HG02981 (cell line): ENCODE measurements at regions not wholly inside any gene's neighbourhood (a gene's known extent, or its start where the extent isn't known, plus 50 kb on each side); places are given as distances from the start of the nearest gene placed in this dataset.

Experiments
- ATAC-seq: cut with Tn5 transposase; IDR thresholded peaks from one replicate; pipeline ENCODE4 v1.9.1; 2021; ENCODE audit warnings: mild to moderate bottlenecking, moderate library complexity; ENCODE audit not compliant: unreplicated experiment

GRCh38 chr2:137729305-137729704 is 235.0 kb upstream of the HNMT start:
- no peak for ATAC-seq

DNA sequence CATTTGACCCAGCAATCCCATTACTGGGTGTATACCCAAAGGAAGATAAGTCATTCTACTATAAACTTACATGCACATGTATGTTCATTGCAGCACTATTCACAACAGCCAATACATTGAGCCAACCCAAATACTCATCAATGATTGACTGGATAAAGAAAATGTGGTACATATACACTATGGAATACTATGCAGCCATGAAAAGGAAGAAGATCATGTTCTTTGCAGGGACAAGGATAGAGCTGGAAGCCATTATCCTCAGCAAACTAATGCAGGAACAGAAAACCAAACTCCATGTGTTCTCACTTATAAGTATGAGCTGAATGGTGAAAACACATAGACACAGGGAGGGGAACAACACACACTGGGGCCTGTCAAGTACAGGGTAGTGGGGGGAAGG is 226.7 kb upstream of the HNMT start:
- ATAC-seq = no peak

- no peak for ATAC-seq
Measured at GRCh38 chr2:137741784-137742362, 222.4 kb upstream of the HNMT start.

GRCh38 chr2:137747509-137747908 is 216.8 kb upstream of the HNMT start:
- ATAC-seq = no peak

DNA sequence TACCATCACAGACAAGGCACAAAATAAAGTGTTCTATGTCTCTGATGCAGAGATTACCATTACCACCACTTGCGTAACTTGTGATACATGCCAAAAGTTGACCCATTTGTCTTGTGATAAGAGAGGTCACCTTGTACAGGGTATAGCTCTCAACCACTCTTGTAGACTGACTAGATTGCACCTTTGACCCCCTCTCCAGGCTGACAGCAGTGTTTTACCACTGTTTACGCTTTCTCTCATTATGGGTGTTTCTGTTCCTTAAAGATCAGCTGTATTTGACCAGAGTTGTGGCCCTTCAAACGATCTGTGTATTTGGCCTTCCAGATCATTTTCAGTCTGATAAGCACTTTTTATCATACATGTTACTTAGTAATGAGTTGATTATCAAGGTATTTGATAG is 215.7 kb upstream of the HNMT start:
- no peak for ATAC-seq

DNA sequence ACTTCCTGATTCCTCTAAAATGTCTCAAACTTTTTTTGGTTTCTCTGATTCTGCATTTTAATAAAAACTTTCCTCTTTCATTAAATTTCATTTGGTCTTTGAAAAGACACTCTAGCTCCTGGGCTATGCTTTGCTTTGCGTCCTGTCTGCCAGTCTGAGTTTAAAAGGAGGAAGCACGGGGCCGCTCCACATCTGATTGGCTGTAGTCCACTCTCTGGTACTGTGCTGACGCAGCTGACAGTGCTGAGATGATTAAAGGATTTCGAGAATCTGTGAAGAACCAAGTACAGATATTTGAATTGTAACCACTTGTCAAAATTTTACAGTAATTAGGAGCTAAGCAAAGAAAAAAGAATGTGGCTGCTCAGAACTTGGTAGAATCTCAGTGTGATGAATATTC is 199.6 kb upstream of the HNMT start:
- ATAC-seq = no peak

DNA sequence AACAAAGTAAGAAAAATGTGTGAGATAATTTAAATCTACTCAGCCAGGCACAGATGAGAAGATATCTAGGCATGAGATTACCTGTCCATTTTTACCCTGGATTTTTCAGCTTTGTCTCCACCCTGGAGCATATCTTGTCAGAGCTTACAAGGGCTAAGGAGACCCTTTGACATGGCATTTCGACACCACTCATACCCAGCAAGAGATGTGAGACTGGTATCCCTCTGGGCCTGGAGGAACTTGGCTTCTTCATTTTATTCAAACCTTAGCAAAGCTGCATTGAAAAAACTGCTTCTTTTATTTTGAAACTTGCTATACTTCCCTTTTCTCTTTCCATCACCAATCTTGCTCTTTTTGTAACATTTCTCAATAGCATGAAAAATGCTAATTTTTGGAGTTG is 194.9 kb upstream of the HNMT start:
- ATAC-seq = no peak

- ATAC-seq = no peak
Measured at GRCh38 chr2:137770166-137770565, 194.1 kb upstream of the HNMT start.

DNA sequence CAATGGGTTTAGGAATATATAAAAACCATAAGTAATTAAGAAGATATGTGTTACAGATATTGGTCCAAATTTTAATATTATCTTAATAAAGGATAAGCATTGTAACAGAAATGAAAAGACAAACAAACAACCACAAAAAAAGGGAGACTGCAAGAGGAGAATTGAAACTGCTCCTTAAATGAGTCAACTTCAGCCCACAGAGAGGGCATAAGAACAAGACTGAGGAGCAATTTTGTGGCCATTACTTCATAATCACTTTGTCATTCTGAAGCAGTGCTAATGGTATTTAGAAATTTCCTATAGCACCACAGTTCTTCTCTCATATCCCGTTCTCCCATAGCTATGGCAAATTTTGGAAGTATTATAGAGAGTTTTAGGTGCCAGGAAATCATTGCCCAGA is 193.2 kb upstream of the HNMT start:
- ATAC-seq = no peak

DNA sequence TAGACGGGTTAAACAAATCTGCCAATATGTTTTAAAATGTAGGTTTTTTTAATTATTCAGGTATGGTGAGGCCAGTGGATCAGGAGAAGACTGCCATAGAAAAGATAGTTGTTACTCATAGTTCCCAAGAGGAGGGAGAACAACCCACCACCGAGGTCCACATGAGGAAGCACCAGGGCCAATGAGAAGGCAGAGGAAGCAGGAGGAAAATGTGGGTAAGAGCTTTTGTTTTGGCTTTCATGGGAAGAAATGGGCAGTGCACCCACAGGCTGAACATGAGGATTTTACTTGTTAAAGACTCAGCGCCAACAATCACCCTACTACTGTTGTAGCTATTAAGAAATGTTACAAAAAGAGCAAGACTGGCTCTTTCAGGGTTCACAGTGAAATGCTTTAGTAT is 191.8 kb upstream of the HNMT start:
- no peak for ATAC-seq

DNA sequence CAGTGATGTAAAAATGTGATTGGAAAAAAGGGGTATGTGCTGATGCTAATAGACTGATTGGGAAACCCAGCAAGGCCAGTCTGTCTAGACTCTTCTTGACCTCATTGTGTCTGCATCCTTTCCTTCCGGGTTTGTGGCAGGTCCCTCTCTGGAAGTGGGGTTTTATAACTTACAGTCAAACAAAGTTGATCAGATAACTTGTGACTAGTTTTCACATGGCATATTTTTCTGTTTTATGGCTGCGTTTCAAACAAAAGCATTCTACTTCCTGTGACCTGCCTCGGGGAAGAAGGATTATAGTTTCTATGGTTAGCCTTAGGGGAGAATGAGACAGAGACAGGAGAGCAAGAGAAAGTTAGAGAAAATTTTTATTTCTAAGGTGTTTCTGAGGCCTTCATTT is 188.7 kb upstream of the HNMT start:
- ATAC-seq = no peak

DNA sequence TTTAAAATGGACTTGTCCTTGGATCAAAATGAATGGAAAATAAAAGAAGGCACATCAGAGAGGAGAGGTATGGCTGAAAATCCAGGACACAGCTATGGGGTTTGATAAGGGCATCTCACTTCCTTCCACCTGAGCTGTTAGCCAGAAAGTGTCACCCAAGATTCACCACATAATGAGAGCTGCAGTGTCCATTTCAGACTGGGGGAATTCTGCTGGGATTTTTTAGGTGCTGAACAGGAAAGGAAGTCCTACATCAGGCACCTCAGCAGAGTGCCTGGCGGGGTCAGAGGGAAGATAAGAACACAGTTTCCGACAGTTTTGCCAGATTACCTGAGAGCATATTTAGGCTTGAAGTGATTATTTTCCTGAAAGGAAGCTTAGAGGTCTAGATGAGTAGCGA is 187.6 kb upstream of the HNMT start:
- no peak for ATAC-seq

DNA sequence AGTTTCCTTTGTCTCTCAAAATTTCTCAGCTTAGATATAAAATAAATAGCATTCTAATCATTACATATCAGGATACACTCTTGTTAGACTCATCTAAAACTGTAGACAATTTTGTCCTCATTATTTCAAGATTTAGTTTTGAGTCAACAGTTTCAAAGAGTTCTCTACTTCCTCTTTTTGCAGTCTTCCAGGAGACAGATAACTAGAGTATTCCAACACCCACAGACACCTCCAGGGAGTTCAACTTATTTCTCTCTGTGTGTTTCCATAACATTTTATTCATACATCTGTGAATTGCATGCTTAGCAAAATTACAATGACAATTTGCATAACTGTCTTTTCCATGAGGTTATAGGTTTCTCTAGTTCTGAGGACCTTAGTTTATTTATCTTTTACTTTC is 166.6 kb upstream of the HNMT start:
- no peak for ATAC-seq

GRCh38 chr2:137799600-137799999 is 164.7 kb upstream of the HNMT start:
- ATAC-seq = no peak

DNA sequence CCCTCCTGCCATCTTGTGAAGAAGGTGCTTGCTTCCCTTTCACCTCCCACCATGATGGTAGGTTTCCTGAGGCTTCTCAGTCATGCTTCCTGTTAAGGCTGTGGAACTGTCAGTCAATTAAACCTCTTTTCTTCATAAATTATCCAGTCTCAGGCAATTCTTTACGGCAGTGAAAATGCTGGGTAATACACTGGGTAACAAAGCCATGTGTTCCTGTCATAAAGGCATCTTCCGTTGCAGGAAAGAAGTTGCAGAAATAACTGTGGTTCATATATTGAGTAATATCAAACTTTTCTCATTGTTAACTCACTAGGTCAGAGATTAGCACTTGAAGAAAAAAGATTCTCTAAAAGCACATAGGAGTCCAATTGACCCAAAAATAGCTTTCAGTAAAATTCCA is 163.9 kb upstream of the HNMT start:
- ATAC-seq = no peak

- ATAC-seq = no peak
Measured at GRCh38 chr2:137801228-137801627, 163.0 kb upstream of the HNMT start.

DNA sequence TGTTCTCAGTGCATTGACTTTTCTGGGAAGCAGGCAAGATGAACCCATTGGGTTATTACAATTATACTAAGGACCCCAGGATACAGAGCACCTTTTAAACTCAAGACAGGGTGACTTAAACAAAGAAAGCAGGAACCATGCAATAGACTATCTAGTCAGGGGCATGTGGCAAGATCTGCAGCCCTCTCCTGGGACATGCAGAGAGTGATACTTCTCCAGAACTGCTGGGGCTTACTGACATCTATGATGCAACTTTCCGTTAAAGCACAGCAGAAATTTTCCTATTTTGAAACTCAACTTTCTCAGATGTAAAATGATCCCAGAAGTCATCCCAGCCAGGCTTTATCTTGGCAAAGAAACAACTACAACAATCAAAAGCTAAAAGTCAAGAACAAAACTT is 162.2 kb upstream of the HNMT start:
- ATAC-seq = no peak

DNA sequence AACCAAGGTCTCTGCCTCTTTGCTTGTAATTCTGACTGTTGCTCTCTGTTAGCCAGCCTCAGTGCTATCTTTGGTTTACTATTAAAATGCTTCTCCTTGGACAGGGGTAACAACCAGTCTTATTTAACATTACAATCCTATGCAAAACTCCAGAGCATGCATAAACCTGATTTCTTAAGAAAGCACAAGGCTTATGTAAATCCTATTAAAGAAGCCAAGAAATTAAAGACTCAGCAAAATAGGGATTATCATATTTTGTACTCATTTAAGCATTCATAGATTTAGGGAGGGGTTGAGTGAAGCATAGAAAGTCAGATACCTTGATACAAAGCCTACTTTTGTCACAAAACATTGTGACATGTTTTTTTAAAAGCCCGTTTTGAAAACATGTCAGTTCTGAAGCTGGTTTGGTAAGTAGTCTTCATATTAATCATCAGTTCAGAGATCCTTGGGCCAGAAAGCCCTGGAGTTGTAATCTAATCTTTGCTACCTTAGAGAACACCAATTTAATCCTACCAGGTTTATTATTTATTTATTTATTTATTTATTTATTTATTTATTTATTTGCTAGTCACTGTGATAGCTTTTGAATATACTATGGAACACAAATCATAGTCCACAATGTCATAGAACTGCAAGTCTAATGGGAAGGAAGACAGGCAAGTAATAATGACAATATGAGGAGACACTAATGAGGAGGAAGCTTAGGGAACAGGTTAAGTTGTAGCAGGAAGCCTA is 158.0 kb upstream of the HNMT start:
- no peak for ATAC-seq

DNA sequence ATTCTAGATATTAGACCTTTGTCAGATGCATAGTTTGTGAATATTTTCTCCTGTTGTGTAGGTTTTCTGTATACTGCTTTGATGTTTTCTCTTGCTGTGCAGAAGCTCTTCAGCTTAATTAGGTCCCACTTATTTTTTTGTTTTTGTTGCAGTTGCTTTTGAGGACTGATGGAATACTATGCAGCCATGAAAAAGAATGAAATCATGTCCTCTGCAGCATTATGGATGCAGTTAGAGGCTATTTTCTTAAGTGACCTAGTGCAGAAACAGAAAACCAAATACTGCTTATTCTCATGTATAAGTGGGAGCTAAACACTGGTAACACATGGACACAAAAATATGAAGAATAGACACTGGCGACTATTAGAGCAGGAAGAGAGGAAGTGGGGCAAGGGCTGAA is 155.0 kb upstream of the HNMT start:
- no peak for ATAC-seq

GRCh38 chr2:137809837-137810236 is 154.4 kb upstream of the HNMT start:
- ATAC-seq = no peak

GRCh38 chr2:137812517-137812916 is 151.8 kb upstream of the HNMT start:
- ATAC-seq = no peak

- no peak for ATAC-seq
Measured at GRCh38 chr2:137813176-137813575, 151.1 kb upstream of the HNMT start.

GRCh38 chr2:137817058-137817457 is 147.2 kb upstream of the HNMT start:
- ATAC-seq = no peak
